WTC11 (cell line): ENCODE measurements at regions not wholly inside any gene's neighbourhood (a gene's known extent, or its start where the extent isn't known, plus 50 kb on each side); places are given as distances from the start of the nearest gene placed in this dataset.

Experiments used
- ATAC-seq: fragments of 200-7000 bp; cut with Tn5 transposase; 2 replicates; pipeline ENCODE4 v1.10.0; 2021; ENCODE audit warnings: mild to moderate bottlenecking, moderate library complexity
- CTCF ChIA-PET: fragments of 300-600 bp; sonication (Branson Sonifier 250); formaldehyde crosslinking; loops from one replicate; lab custom pipeline; 2021; ENCODE audit warnings: antibody characterized with exemption; lab: Charles Lee
- POLR2A ChIA-PET: fragments of 350-600 bp; sonication (Branson Sonifier 250); formaldehyde crosslinking; loops from one replicate; lab custom pipeline; 2021; ENCODE audit warnings: antibody characterized with exemption; lab: Charles Lee
- DNase-seq: peaks from one replicate; pipeline ENCODE4 v3.0.0; 2021; ENCODE audit warnings: low spot score
- H3K27ac Mint-ChIP-seq: 2 replicates; pipeline ENCODE4 v1.8.0; 2021; ENCODE audit warnings: mixed read lengths
- H3K27me3 Mint-ChIP-seq: 2 replicates; pipeline ENCODE4 v1.8.0; 2021; ENCODE audit warnings: low read depth, mild to moderate bottlenecking, moderate library complexity, mixed read lengths
- H3K36me3 Mint-ChIP-seq: 2 replicates; pipeline ENCODE4 v1.8.0; 2021; ENCODE audit warnings: mixed read lengths
- H3K4me1 Mint-ChIP-seq: 2 replicates; pipeline ENCODE4 v1.8.0; 2022; ENCODE audit warnings: mixed read lengths
- H3K4me3 Mint-ChIP-seq: 2 replicates; pipeline ENCODE4 v1.8.0; 2021; ENCODE audit warnings: mild to moderate bottlenecking, moderate library complexity, mixed read lengths
- H3K9me3 Mint-ChIP-seq: 2 replicates; pipeline ENCODE4 v1.8.0; 2021; ENCODE audit warnings: mixed read lengths
- AR ChIP-seq: fragments of 250-450 bp; sonication (Bioruptor Pico); IDR thresholded peaks from 2 replicates; pipeline ENCODE4 v1.9.0; 2021; ENCODE audit warnings: mild to moderate bottlenecking
- E2F5 ChIP-seq: sonication (generic); formaldehyde crosslinking; IDR thresholded peaks from 2 replicates; pipeline ENCODE4 v1.8.1; 2022; ENCODE audit warnings: mild to moderate bottlenecking, moderate library complexity, missing genetic modification reagents
- ERG ChIP-seq: fragments of 250-450 bp; sonication (Bioruptor Pico); IDR thresholded peaks from 2 replicates; pipeline ENCODE4 v1.8.0; 2021; ENCODE audit warnings: mild to moderate bottlenecking
- FOXJ3 ChIP-seq: sonication (generic); formaldehyde crosslinking; IDR thresholded peaks from 2 replicates; pipeline ENCODE4 v1.9.0; 2021; ENCODE audit warnings: missing genetic modification reagents, mild to moderate bottlenecking, borderline replicate concordance
- FOXP1 ChIP-seq: sonication (generic); formaldehyde crosslinking; IDR thresholded peaks from 2 replicates; pipeline ENCODE4 v1.8.0; 2022; ENCODE audit warnings: missing genetic modification reagents, mild to moderate bottlenecking, moderate library complexity, borderline replicate concordance
- JAZF1 ChIP-seq: fragments of 250-450 bp; sonication (Bioruptor Pico); IDR thresholded peaks from 2 replicates; pipeline ENCODE4 v1.9.0; 2021; ENCODE audit warnings: moderate library complexity, mild to moderate bottlenecking, inconsistent platforms
- NR2C2 ChIP-seq: sonication (generic); formaldehyde crosslinking; IDR thresholded peaks from 2 replicates; pipeline ENCODE4 v1.8.0; 2022; ENCODE audit warnings: mild to moderate bottlenecking, missing genetic modification reagents
- NR3C1 ChIP-seq: sonication (generic); formaldehyde crosslinking; conservative IDR thresholded peaks from 2 replicates; pipeline ENCODE4 v1.8.1; 2023; ENCODE audit warnings: low read depth, mild to moderate bottlenecking, missing genetic modification reagents
- PRDM15 ChIP-seq: sonication (generic); formaldehyde crosslinking; IDR thresholded peaks from 2 replicates; pipeline ENCODE4 v1.8.0; 2022; ENCODE audit warnings: missing genetic modification reagents
- RELA ChIP-seq: sonication (generic); formaldehyde crosslinking; IDR thresholded peaks from 2 replicates; pipeline ENCODE4 v1.8.1; 2022; ENCODE audit warnings: missing genetic modification reagents, mild to moderate bottlenecking, borderline replicate concordance
- RORB ChIP-seq: fragments of 250-450 bp; sonication (Bioruptor Pico); IDR thresholded peaks from 2 replicates; pipeline ENCODE4 v1.9.0; 2021; ENCODE audit warnings: mild to moderate bottlenecking
- SMAD4 ChIP-seq: sonication (generic); formaldehyde crosslinking; IDR thresholded peaks from 2 replicates; pipeline ENCODE4 v1.8.0; 2022; ENCODE audit warnings: mild to moderate bottlenecking, missing genetic modification reagents
- USF1 ChIP-seq: sonication (generic); formaldehyde crosslinking; IDR thresholded peaks from 2 replicates; pipeline ENCODE4 v1.8.0; 2022; ENCODE audit warnings: mild to moderate bottlenecking, missing genetic modification reagents
- ZNF138 ChIP-seq: sonication (generic); formaldehyde crosslinking; conservative IDR thresholded peaks from 2 replicates; pipeline ENCODE4 v1.8.1; 2022; ENCODE audit warnings: mild to moderate bottlenecking, moderate library complexity, missing genetic modification reagents
- ZNF232 ChIP-seq: sonication (generic); formaldehyde crosslinking; IDR thresholded peaks from 2 replicates; pipeline ENCODE4 v1.8.0; 2022; ENCODE audit warnings: mild to moderate bottlenecking, missing genetic modification reagents
- ZNF416 ChIP-seq: fragments of 250-450 bp; sonication (Bioruptor Pico); IDR thresholded peaks from 2 replicates; pipeline ENCODE4 v1.9.0; 2021; ENCODE audit warnings: mild to moderate bottlenecking, inconsistent platforms
- ZNF671 ChIP-seq: fragments of 250-450 bp; sonication (Bioruptor Pico); IDR thresholded peaks from 2 replicates; pipeline ENCODE4 v1.8.0; 2021; ENCODE audit warnings: mild to moderate bottlenecking

- Mint-ChIP-seq H3K27ac (no peak overlapping the region), H3K36me3 (no peaks in the 10 kb centered on the region), H3K27me3 (no peaks in the 10 kb centered on the region), H3K9me3 (peaks cover 4% of the 10 kb centered on the region; the same call in 1 of the 2 replicates), H3K4me1 (peaks cover 23% of the 10 kb centered on the region), H3K4me3 (no peak overlapping the region)
- ATAC-seq (peak; percentile 32; the same call in 1 of the 2 replicates), DNase-seq (no peak)
- ChIA-PET POLR2A (no interaction called here), CTCF (no interaction called here)
- TF ChIP-seq ERG (CRISPR knock-in tag) (no peak), JAZF1 (CRISPR knock-in tag) (no peak), FOXP1 (no peak), USF1 (CRISPR knock-in tag) (no peak), SMAD4 (CRISPR knock-in tag) (no peak), NR3C1 (CRISPR knock-in tag) (no peak), PRDM15 (CRISPR knock-in tag) (no peak), ZNF671 (no peak), RELA (CRISPR knock-in tag) (no peak), ZNF416 (no peak), NR2C2 (CRISPR knock-in tag) (no peak), E2F5 (CRISPR knock-in tag) (no peak)
Measured at GRCh38 chr20:24737212-24737850, 211.7 kb upstream of the CST7 start.

- Mint-ChIP-seq H3K9me3 (no peaks in the 10 kb centered on the region), H3K27me3 (no peaks in the 10 kb centered on the region), H3K27ac (no peak overlapping the region), H3K4me1 (peaks cover 26% of the 10 kb centered on the region), H3K36me3 (no peaks in the 10 kb centered on the region), H3K4me3 (no peak overlapping the region)
- ChIA-PET POLR2A (no interaction called here), CTCF (no interaction called here)
- no peak for TF ChIP-seq ZNF138 (CRISPR knock-in tag)
- TF ChIP-seq RORB (CRISPR knock-in tag), result no peak
- no peak for TF ChIP-seq FOXJ3
- no peak for TF ChIP-seq AR (CRISPR knock-in tag)
- no peak for TF ChIP-seq ZNF232 (CRISPR knock-in tag)
- DNase-seq, result no peak
- ATAC-seq, result no peak
Measured at GRCh38 chr20:24738058-24738775, 210.9 kb upstream of the CST7 start.
